Endothelial cell of umbilical vein (primary cell): ENCODE measurements at regions not wholly inside any gene's neighbourhood (a gene's known extent, or its start where the extent isn't known, plus 50 kb on each side); places are given as distances from the start of the nearest gene placed in this dataset.

Experiments
- CTCF ChIP-seq, 2 donors: IDR thresholded peaks; 1 replicate in 1 of 2; 2 replicates in 1 of 2; pipeline ENCODE4 v1.5.1; 2011; ENCODE audit warnings: low read length in 2 of 2, mild to moderate bottlenecking in 2 of 2, moderate library complexity in 2 of 2, control low read depth in 1 of 2, inconsistent platforms in 1 of 2, low read depth in 1 of 2; ENCODE audit not compliant: insufficient read depth in 1 of 2; ENCODE audit errors: extremely low read depth in 1 of 2
- EZH2 ChIP-seq: IDR thresholded peaks from 2 replicates; pipeline ENCODE4 v1.6.1; 2012; ENCODE audit warnings: borderline replicate concordance, low read depth, mild to moderate bottlenecking, moderate library complexity, low read length, inconsistent platforms; ENCODE audit not compliant: severe bottlenecking
- MAX ChIP-seq: IDR thresholded peaks from 2 replicates; pipeline ENCODE4 v1.6.1; 2011; ENCODE audit not compliant: insufficient read depth, insufficient read length
- MYC ChIP-seq: IDR thresholded peaks from one replicate; pipeline ENCODE4 v1.6.1; 2011; ENCODE audit warnings: mild to moderate bottlenecking, low read depth, low read length
- POLR2A ChIP-seq: IDR thresholded peaks from 2 replicates; pipeline ENCODE4 v1.6.1; 2012; ENCODE audit warnings: low read depth, mild to moderate bottlenecking, control low read depth, low read length
- POLR2AphosphoS5 ChIP-seq: IDR thresholded peaks from 2 replicates; pipeline ENCODE4 v1.6.1; 2012; ENCODE audit warnings: low read depth, mild to moderate bottlenecking, control low read depth, low read length, moderate library complexity; ENCODE audit not compliant: insufficient read depth

- TF ChIP-seq POLR2AphosphoS5 (no peak), CTCF (IDR thresholded peaks at IDR 0.05; ENCODE audit: extremely low read depth in 1 of 2, insufficient read depth in 1 of 2, low read depth in 1 of 2, low read length in 2 of 2) (no peak), POLR2A (no peak), MAX (no peak), EZH2 (no peak), MYC (no peak)
Measured at GRCh38 chr4:64767547-64767946, 358.3 kb upstream of the TECRL start.
